T-cell (primary cell): ENCODE measurements at regions not wholly inside any gene's neighbourhood (a gene's known extent, or its start where the extent isn't known, plus 50 kb on each side); places are given as distances from the start of the nearest gene placed in this dataset.
"Not testable (repeated sequence)": the region's sequence is repeated elsewhere in the genome, so short reads cannot be mapped to it uniquely, and the experiment has no call there.

ENCODE experiments used
- ATAC-seq, 4 experiments: fragments of 200-7000 bp in 3 of 4; fragments of 150-1000 bp in 1 of 4; cut with Tn5 transposase; replicated peaks in 1 of 4; 1 replicate in 3 of 4; 2 replicates in 1 of 4; pipeline ENCODE4 v1.10.0; 2021; ENCODE audit warnings: moderate library complexity in 3 of 4, mild to moderate bottlenecking in 2 of 4, moderate number of reproducible peaks in 1 of 4
- CTCF ChIA-PET, 2 donors: fragments of 300-600 bp; sonication (Branson Sonifier 250); formaldehyde crosslinking; loops; one replicate each; lab custom pipeline; 2022; ENCODE audit warnings: antibody characterized with exemption in 2 of 2; lab: Charles Lee
- POLR2A ChIA-PET, 2 donors: fragments of 300-600 bp; sonication (Branson Sonifier 250); formaldehyde crosslinking; loops; one replicate each; lab custom pipeline; 2022; ENCODE audit warnings: antibody characterized with exemption in 2 of 2; lab: Charles Lee
- DNase-seq, 35 experiments: peaks; one replicate each; pipeline versions ENCODE4 v3.0.0 to v3.0.0-alpha.2; 2013 to 2023
- H3K27ac ChIP-seq: one replicate; pipeline ENCODE4 v1.5.1; 2013; ENCODE audit warnings: low read length
- H3K27me3 ChIP-seq, 2 experiments: replicated peaks in 1 of 2; 1 replicate in 1 of 2; 2 replicates in 1 of 2; pipeline versions ENCODE4 v1.6.1 to v1.7.0; 2013; ENCODE audit warnings: low read length in 1 of 2, mixed read lengths in 1 of 2; ENCODE audit not compliant: control insufficient read depth in 2 of 2, insufficient read depth in 2 of 2; ENCODE audit errors: extremely low read depth in 1 of 2
- H3K36me3 ChIP-seq, 2 donors: 1 replicate in 1 of 2; 2 replicates in 1 of 2; pipeline versions ENCODE4 v1.6.1 to v1.7.0; 2013; ENCODE audit warnings: low read length in 1 of 2; ENCODE audit not compliant: control insufficient read depth in 2 of 2, insufficient read depth in 1 of 2; ENCODE audit errors: extremely low read depth in 1 of 2
- H3K4me1 ChIP-seq, 2 experiments: 1 replicate in 1 of 2; 2 replicates in 1 of 2; pipeline versions ENCODE4 v1.6.1 to v1.7.0; 2013; ENCODE audit warnings: low read length in 2 of 2, mixed read lengths in 1 of 2; ENCODE audit not compliant: insufficient read depth in 2 of 2, control insufficient read depth in 1 of 2; ENCODE audit errors: extremely low read depth in 1 of 2
- H3K4me3 ChIP-seq, 2 donors: 1 replicate in 1 of 2; 2 replicates in 1 of 2; pipeline versions ENCODE4 v1.5.1 to v1.7.0; 2013; ENCODE audit warnings: mild to moderate bottlenecking in 2 of 2, low read length in 1 of 2, moderate library complexity in 1 of 2; ENCODE audit not compliant: control insufficient read depth in 1 of 2; ENCODE audit errors: extremely low read depth in 1 of 2
- H3K9me3 ChIP-seq: 2 replicates; pipeline ENCODE4 v1.7.0; 2013
- H3K27ac Mint-ChIP-seq, 2 donors: one replicate each; pipeline ENCODE4 v1.8.0; 2020 to 2021; ENCODE audit warnings: mild to moderate bottlenecking in 2 of 2, mixed read lengths in 2 of 2
- H3K27me3 Mint-ChIP-seq, 2 donors: one replicate each; pipeline ENCODE4 v1.8.0; 2021 to 2022; ENCODE audit warnings: mixed read lengths in 2 of 2
- H3K36me3 Mint-ChIP-seq: one replicate; pipeline ENCODE4 v1.8.0; 2021; ENCODE audit warnings: mixed read lengths
- H3K4me1 Mint-ChIP-seq, 3 donors: one replicate each; pipeline ENCODE4 v1.8.0; 2020 to 2022; ENCODE audit warnings: mixed read lengths in 3 of 3, mild to moderate bottlenecking in 1 of 3
- H3K4me3 Mint-ChIP-seq, 3 donors: one replicate each; pipeline ENCODE4 v1.8.0; 2020 to 2022; ENCODE audit warnings: mild to moderate bottlenecking in 3 of 3, mixed read lengths in 3 of 3, moderate library complexity in 3 of 3
- H3K9me3 Mint-ChIP-seq, 3 donors: one replicate each; pipeline ENCODE4 v1.8.0; 2020 to 2022; ENCODE audit warnings: mixed read lengths in 3 of 3
- WGBS: methylation state at CpG from one replicate; pipeline ENCODE4 v1.1.5; 2013; ENCODE audit warnings: missing lambda C conversion rate; ENCODE audit not compliant: insufficient coverage; 5-methylcytosine and 5-hydroxymethylcytosine counted together

- H3K27ac Mint-ChIP-seq, H3K27me3 ChIP-seq, H3K4me1 ChIP-seq, H3K4me3 ChIP-seq, H3K9me3 ChIP-seq, H3K27ac ChIP-seq, POLR2A ChIA-PET, H3K27me3 Mint-ChIP-seq, H3K36me3 Mint-ChIP-seq, H3K36me3 ChIP-seq, H3K9me3 Mint-ChIP-seq, DNase-seq, H3K4me3 Mint-ChIP-seq, ATAC-seq: not testable (repeated sequence)
- CTCF ChIA-PET = interaction anchor here in 1 of 2 donors (0.7 kb wide), 1 partner anchor 1567 kb away, joined by 4 read pairs; no protein-coding TSS in a partner anchor
- peaks cover 6 to 15% (median 8%) of the 10 kb centered on the region in 3 donors for H3K4me1 Mint-ChIP-seq
- WGBS = no CpG with 5 or more reads among the region's 8 CpGs
These were observed 55.7 kb upstream of the FNDC3B start for GRCh38 chr3:171983685-171984084.

- ATAC-seq = no peak
- POLR2A ChIA-PET = no interaction called here
These were observed 54.5 kb upstream of the FNDC3B start for GRCh38 chr3:171984883-171985282.

GRCh38 chr3:171986176-171986575 lies 53.2 kb upstream of the FNDC3B start:
- Mint-ChIP-seq H3K4me1 (peaks cover 0 to 5% (median 0%) of the 10 kb centered on the region in 3 donors), H3K27me3 (peaks cover 6 to 9% of the 10 kb centered on the region in 2 donors), H3K9me3 (no peaks in the 10 kb centered on the region), H3K27ac (no peak overlapping the region), H3K4me3 (no peak overlapping the region), H3K36me3 (no peaks in the 10 kb centered on the region)
- ChIA-PET CTCF (no interaction called here), POLR2A (no interaction called here)
- H3K4me1 ChIP-seq = no peaks in the 10 kb centered on the region
- no peak overlapping the region for H3K4me3 ChIP-seq
- DNase-seq (no peak), ATAC-seq (no peak)
- H3K9me3 ChIP-seq = no peaks in the 10 kb centered on the region
- H3K27ac ChIP-seq = no peak overlapping the region
- H3K36me3 ChIP-seq = no peaks in the 10 kb centered on the region
- no CpG with 5 or more reads among the region's 3 CpGs for WGBS
- H3K27me3 ChIP-seq = no peaks in the 10 kb centered on the region

More at GRCh38 chr3:171984883-171985282, 54.5 kb upstream of the FNDC3B start:
- CTCF ChIA-PET = interaction anchor here in 1 of 2 donors (0.6 kb wide), 1 partner anchor 591 kb away, joined by 3 read pairs; no protein-coding TSS in a partner anchor
- Mint-ChIP-seq H3K36me3 (no peaks in the 10 kb centered on the region), H3K27ac (no peak overlapping the region), H3K4me1 (peaks cover 6 to 14% (median 8%) of the 10 kb centered on the region in 3 donors), H3K27me3 (peaks cover 0 to 3% of the 10 kb centered on the region in 2 donors), H3K9me3 (no peaks in the 10 kb centered on the region), H3K4me3 (no peak overlapping the region)
- no peak overlapping the region for H3K27ac ChIP-seq
- H3K36me3 ChIP-seq = no peaks in the 10 kb centered on the region
- no peaks in the 10 kb centered on the region for H3K27me3 ChIP-seq
- H3K9me3 ChIP-seq = no peaks in the 10 kb centered on the region
- no peaks in the 10 kb centered on the region for H3K4me1 ChIP-seq
- 80% methylated on average over 2 of the region's 4 CpGs for WGBS
- no peak for DNase-seq
- no peak overlapping the region for H3K4me3 ChIP-seq

GRCh38 chr3:171986757-171987518 lies 52.4 kb upstream of the FNDC3B start:
- H3K4me1 Mint-ChIP-seq = peaks cover 0 to 5% (median 0%) of the 10 kb centered on the region in 3 donors
- H3K27ac ChIP-seq = no peak overlapping the region
- no peak overlapping the region for H3K4me3 ChIP-seq
- H3K9me3 Mint-ChIP-seq = no peaks in the 10 kb centered on the region
- ATAC-seq = no peak
- no peaks in the 10 kb centered on the region for H3K36me3 ChIP-seq
- peaks cover 6 to 10% of the 10 kb centered on the region in 2 donors for H3K27me3 Mint-ChIP-seq
- DNase-seq = no peak
- H3K4me3 Mint-ChIP-seq = no peak overlapping the region
- no peaks in the 10 kb centered on the region for H3K9me3 ChIP-seq
- ChIA-PET CTCF (no interaction called here), POLR2A (no interaction called here)
- no peaks in the 10 kb centered on the region for H3K36me3 Mint-ChIP-seq
- H3K27me3 ChIP-seq = no peaks in the 10 kb centered on the region
- WGBS = no CpG with 5 or more reads among the region's 3 CpGs
- no peaks in the 10 kb centered on the region for H3K4me1 ChIP-seq
- no peak overlapping the region for H3K27ac Mint-ChIP-seq
